GM19240 (cell line): ENCODE measurements at regions not wholly inside any gene's neighbourhood (a gene's known extent, or its start where the extent isn't known, plus 50 kb on each side); places are given as distances from the start of the nearest gene placed in this dataset.
"Not testable (repeated sequence)": the region's sequence is repeated elsewhere in the genome, so short reads cannot be mapped to it uniquely, and the experiment has no call there.

Experiments
- DNase-seq: peaks from one replicate; pipeline ENCODE4 v3.0.0; 2011; ENCODE audit warnings: low spot score; ENCODE audit not compliant: insufficient read length

DNA sequence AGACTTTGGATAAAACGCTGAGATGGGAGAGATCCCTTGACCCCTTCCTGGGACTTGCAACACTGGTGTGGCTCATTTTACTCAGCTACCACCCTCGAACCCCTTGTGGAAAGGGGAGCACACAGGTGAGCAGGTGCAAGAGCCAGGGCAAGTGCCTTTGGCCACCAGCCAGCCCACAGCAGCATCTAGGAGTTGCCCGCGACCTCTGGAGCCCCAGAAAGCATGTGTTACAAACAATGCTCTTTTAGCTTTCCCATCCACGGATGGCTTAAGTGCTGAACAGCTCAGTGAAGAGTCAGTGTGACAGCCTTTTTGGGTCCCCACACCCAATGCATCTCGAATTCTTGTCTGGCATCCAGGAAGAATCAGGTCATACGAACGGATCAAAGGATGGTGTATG, 197.8 kb downstream of the MEMO1 start:
- no peak for DNase-seq

DNA sequence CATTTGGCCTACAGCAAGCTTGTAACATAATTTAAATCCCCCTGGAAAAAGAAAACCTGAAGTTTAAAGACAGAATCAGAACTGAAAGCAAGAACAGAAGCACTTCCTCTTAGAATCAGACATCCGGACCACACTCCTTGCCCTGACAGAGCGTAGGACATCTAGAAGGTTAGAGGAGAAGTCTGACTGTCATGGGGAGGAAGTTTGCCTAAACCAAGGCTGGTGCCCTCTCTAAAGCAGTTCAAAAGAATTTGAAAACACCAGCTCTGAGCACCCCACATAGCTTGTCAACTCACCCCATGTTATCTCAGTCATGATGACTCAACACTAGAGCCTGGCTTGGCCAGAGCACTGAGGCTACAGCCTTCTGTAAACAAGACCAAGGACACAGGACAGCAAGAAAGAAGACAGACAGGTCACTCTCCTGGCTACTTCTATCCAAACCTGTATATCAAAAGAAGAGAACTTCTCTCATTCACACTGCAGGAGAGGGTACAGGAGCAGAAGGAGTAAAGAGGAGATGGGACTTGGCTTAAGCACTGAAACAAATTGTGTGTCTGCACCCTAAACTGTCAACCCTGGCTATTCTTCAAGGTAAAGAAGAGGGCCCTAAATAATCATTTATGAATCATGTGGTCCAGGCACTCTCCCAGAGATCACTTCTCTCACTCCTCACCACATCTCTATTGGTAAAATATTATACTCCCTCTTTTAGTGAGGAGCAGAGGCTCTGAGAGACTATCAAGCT, 198.6 kb downstream of the MEMO1 start:
- DNase-seq = peak; percentile 67

DNA sequence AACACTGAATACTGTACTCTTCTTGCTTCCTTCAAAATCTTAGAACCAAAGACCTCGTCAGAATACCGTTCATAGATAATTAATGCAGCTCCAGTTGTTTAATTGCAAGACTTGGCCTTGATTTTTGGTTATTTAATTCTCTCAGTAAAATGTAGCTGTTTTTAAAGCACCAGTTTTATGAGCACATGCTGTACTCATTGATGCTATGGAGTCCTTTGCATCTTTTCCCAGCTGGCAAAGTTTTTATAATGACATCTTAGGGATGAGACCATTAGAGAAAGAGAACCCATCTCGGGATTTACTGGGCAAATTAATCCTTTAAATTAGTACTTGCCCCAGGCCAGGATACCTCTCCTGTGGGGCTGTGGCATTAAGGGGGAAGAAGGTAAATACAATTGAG, 199.3 kb downstream of the MEMO1 start:
- DNase-seq = no peak

DNA sequence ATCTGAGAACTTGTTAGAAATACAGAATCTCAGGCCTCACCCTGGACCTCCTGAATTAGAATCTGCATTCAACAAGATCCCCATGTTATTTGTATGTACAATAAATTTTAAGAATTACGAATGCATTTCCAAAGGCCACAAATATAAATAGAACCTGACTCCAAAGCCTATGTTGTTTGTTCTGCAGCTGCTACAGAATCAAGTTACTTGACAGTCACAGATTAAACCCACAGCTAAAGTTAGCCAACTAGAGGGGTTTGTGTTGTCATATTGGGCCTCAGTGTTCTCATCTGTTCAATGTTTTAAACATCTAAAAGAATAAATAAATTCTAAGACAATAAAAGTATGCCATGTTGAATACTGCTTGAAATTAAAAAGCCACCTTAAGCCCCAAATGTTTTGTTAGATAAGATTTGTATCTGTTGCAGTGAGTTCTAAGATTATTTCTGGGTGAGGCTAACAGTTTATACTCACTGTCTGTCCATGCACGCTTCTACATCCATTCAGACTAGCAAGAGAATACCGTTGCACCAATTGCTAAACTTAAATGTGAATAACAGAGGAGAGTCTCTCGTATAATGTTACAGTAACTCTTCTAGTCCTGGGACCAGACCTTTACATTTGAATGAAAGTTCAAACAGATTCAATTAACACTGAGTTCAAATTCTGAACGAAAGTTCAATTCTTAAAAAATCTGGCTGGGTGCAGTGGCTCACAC, 200.4 kb downstream of the MEMO1 start:
- no peak for DNase-seq

DNA sequence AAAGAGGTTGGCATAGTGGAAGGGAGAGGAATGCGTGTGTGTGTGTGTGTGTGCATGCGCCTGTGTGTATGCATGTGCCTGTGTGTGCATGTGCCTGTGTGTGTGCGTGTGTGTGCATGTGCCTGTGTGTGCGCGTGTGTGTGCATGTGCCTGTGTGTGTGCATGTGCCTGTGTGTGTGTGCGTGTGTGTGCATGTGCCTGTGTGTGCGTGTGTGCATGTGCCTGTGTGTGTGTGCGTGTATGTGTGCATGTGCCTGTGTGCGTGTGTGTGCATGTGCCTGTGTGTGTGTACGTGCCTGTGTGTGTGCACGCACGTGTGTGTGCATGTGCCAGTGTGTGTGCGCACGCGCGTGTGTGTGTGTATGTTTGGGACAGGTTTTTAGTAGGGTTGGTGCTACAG, 205.1 kb downstream of the MEMO1 start:
- no peak for DNase-seq

DNA sequence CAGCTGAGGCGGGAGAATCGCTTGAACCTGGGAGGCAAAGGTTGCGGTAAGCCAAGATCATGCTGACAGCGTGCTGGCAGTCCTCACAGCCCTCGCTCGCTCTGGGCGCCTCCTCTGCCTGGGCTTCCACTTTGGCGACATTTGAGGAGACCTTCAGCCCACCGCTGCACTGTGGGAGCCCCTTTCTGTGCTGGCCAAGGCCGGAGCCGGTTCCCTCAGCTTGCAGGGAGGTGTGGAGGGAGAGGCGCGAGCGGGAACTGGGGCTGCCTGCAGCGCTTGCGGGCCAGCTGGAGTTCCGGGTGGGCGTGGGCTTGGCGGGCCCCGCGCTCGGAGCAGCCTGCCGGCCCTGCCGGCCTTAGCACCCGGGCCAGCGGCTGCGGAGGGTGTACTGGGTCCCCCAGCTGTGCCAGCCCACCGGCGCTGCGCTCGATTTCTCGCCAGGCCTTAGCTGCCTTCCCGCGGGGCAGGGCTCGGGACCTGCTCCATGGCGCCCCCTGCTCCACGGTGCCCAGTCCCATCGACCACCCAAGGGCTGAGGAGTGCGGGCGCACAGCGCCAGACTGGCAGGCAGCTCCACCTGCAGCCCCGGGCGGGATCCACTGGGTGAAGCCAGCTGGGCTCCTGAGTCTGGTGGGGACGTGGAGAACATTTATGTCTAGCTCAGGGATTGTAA, 207.2 kb downstream of the MEMO1 start:
- DNase-seq = not testable (repeated sequence)

DNA sequence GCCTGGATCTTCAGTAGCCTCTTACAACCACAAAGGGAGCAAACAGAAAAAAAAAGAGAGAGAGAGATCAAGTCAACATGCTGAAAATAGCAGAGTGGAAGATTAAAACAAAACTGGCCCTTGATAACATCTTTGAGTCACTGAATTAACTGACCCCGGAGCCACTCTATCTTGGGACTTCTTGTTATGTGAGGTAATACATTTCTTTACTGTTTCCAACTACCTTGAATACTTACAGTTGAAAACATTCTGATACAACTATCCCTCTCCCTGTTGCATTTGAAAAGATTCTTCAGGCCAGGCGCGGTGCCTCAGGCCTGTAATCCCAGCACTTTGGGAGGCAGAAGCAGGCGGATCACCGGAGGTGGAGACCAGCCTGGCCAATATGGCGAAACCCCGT, 208.1 kb downstream of the MEMO1 start:
- no peak for DNase-seq

DNA sequence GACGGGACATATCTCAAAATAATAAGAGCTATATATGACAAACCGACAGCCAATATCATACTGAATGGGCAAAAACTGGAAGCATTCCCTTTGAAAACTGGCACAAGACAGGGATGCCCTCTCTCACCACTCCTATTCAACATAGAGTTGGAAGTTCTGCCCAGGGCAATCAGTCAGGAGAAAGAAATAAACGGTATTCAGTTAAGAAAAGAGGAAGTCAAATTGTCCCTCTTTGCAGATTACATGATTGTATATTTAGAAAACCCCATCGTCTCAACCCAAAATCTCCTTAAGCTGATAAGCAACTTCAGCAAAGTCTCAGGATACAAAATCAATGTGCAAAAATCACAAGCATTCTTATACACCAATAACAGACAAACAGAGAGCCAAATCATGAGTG, 211.5 kb downstream of the MEMO1 start:
- DNase-seq = not testable (repeated sequence)

DNA sequence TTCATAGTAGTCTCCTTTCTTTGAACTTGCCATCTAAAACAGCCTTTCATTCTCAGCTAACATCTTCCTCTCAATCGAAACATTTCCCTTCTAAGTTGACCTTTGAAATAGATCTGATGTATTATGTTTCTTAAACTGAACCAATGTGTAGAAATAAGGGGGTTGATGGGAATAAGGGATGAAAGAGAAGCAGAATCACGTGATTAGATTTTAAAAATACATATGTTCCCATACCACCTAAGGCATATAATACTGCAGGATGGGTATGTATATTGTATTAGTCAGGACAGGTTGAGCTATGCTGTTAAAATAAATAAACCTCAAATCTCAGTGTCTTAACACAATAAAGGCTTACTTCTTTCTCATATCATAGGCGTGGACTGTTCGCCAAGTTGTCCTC, 207.5 kb upstream of the SRD5A2 start:
- DNase-seq = no peak

DNA sequence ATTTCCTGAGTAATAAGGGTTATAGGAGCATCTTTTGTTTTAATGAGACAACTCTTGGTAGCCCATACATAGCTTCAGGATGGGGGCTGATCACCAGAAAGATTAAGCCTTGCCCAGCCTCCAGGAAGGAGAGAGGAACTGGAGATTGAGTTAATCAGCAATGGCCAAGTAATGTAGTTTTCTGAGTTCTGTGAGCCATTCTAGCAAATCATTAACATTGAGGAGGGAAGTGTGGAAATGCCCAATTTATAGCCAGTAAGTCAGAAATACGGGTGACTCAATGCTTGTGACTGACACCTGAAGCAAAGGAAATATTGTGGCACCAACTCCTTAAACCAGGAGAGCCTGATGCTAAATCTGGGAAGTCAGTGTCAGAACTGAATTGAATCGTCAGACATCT, 205.1 kb upstream of the SRD5A2 start:
- DNase-seq = no peak

DNA sequence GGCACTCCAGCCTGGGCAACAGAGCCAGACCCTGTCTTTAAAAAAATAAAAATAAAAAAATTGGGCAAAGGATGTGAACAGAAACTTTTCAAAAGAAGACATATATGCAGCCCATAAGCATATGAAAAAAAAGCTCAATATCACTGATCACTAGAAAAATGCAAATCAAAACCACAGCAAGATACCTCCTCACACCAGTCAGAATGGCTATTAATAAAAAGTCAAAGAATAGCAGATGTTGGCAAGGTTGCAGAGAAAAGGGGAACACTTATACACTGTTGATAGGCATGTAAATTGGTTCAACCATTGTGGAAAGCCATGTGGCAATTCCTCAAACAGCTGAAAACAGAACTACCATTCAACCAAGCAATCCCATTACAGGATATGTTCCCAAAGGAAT, 204.1 kb upstream of the SRD5A2 start:
- DNase-seq = no peak

DNA sequence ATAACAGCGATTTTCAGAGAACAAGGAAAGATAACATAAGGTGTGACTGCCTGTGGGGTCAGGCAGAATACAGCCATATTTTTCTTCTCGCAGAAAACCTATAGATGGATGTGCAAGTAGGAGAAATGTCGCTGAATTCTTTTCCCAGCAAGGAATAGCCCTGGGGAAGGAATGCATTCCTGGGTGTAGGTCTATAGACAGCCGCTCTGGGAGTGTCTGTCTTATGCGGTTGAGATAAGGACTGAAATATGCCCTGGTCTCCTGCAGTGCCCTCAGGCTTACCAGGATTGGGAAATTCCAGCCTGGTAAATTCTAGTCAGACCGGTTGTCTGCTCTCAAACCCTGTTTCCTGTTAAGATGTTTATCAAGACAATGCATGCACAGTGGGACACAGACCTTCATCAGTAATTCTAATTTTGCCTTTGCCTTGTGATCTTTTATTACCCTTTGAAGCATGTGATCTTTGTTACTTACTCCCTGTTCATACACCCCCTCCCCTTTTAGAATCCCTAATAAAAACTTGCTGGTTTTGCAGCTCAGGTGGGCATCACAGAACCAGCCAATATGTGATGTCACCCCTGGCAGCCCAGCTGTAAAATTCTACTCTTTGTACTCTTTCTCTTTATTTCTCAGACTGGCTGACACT, 202.8 kb upstream of the SRD5A2 start:
- DNase-seq = not testable (repeated sequence)

DNA sequence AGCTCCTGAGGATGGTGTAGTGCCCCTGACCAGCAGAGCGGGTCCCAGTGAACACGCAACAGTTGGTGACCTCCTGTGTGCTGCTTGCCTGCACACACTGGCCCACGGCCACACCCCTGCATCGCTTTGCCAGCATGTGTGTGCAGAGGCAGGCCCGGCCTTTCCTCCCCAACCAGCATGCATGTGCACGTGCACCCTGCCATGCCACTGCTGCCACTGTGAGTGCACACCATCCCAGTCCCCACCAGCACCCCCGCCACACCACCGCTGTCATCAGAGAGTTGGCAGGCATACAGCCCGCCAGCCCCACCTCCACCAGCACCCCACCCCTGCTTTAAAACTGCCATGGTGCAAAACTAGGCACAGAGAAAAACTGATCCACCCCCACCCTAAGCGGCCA, 197.4 kb upstream of the SRD5A2 start:
- no peak for DNase-seq

DNA sequence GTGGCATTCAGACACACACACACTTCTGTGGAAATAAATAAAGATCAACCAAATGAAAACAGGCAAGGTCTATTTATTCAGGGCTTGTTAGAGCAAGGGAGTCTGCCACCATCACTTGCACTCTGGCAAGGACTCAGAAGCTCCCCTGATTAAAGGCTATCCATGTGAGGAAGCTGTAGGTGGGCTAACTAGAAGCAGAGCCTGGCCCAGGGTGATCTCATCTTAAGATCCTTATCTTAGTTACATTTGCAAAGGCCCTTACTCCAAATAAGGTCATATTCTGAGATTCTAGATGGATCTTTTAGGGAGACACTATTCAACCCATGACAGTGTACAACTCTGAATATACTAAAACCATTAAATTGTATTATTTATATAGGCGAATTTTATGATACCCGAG, 190.0 kb upstream of the SRD5A2 start:
- DNase-seq = no peak

DNA sequence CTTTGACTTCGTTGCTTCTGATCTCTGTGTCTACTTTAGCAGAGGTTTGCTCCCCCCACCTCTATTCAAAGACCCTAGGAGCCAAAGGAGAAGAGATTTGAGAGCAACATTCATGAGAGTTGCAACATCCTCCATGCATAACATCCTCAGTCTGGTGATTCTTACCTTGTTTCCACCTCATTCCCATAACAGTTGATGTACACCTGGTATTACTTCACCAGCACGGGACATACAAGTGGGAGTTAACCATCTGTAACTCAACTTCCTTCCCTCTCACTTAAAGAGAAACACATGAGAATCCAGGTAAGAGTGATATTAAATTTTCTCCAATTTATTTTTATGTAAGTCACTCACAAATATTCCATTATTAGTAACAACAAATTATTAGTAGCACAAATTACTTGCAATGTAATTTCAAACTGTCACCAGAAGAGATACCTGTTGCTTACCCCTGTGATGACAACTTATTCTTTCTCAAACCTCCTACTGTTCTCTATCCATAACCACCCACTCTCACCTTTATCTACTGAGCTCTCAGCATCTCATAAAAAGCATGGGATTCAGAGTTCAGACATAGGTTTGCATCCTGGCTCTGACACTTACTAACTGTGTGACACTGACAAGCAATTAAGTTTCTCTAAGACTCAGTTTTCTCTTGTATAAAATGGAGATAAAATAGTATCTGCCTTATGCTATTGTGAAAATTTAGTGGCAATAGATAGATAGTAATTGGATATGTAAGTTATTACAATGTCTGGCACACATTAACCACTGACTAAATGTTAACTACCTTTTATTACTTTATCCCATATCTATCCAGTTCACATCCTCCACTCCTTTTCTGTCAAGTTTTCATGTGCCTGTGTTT, 184.6 kb upstream of the SRD5A2 start:
- no peak for DNase-seq

DNA sequence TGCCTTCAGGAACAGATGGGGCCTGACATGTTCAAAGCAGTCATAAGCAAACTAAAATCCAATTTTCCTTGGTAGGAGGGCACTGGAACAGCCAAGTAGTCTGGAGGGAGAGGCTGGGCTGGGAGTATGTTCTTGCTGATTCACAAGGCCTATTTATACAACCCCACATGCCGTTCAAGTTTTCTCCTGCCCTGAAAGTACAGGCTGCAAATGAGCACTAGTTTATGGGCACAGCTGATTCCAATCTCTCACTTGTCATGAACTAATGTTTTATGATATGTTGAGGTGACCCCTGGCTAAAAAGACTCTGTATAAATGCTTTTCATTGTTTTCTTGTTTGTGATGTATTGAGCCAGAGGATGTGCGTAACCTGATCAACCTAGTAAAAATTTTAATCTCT, 183.4 kb upstream of the SRD5A2 start:
- no peak for DNase-seq

DNA sequence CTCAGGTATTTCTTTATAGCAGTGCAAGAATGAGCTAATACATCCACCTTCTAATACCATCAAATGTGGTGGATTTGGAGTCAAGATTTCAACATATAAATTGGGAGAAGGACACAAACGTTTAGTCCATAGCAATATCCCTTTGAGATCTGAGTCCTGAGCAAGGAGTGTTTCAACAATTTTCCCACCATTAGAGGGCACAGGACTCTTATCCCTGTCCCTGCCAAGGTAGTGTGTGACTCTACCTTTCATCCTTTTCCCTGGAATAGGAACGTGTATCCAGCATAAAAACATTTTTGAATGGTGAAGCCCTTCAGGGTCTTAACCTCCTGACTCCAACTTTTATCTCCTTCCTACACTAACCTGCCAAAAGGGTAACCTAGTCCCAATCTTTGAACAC, 181.3 kb upstream of the SRD5A2 start:
- DNase-seq = no peak

DNA sequence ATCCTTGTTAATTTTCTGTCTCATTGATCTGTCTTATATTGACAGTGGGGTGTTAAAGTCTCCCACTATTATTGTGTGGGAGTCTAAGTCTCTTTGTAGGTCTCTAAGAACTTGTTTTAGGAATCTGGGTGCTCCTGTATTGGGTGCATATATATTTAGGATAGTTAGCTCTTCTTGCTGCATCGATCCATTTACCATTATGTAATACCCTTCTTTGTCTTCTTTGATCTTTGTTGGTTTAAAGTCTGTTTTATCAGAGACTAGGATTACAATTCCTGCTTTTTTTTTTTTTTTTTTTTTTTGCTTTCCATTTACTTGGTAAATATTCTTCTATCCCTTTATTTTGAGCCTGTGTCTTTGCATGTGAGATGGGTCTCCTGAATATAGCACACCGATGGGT, 176.6 kb upstream of the SRD5A2 start:
- DNase-seq = not testable (repeated sequence)

DNA sequence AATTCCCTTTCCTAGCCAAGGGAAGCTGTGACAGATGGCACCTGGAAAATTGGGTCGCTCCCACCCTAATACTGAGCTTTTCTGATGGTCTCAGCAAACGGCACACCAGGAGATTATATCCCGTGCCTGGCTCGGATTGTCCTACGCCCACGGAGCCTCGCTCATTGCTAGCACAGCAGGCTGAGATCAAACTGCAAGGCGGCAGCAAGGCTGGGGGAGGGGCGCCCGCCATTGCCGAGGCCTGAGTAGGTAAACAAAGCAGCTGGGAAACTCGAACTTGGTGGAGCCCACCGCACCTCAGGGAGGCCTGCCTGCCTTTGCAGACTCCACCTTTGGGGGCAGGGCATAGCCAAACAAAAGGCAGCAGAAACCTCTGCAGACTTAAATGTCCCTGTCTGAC, 168.0 kb upstream of the SRD5A2 start:
- DNase-seq = not testable (repeated sequence)

DNA sequence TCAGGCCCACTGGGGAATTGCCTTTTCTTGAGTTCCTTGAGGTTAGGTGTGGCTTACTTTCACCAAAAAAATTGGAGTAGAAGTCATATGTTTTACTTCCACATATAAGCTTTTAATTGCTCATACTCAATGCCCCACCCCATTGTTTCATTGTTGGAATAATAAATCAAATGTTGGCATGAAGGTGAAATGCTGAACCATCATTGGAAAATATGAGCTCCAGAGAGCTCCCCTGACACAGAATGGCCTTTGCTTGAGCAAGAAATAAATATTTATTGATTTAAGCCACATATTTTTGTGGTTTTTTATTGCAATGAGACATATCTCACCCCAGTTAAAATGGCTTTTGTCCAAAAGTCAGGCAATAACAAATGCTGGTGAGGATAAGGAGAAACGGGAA, 167.3 kb upstream of the SRD5A2 start:
- DNase-seq = no peak

DNA sequence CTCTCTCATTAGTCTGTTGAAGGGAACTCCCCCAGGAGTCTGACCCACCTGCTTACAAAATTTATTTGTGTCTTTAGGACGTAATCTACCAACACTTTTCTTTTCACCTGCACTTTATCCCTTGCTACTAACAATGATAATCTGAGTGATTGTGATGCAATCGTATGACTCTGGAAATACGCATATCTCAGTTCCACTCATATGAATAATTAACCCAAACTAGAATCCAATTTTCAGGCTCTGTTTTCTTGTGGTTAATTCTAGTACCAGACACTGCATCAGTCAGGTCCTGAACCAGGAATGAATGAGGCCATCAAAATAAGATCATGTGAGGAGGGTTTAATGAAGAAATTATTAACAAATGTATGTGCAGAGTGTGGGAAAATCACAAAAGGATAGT, 158.4 kb upstream of the SRD5A2 start:
- no peak for DNase-seq
